MM.1S (cell line): ENCODE measurements at regions not wholly inside any gene's neighbourhood (a gene's known extent, or its start where the extent isn't known, plus 50 kb on each side); places are given as distances from the start of the nearest gene placed in this dataset.
"Not testable (repeated sequence)": the region's sequence is repeated elsewhere in the genome, so short reads cannot be mapped to it uniquely, and the experiment has no call there.

Source experiments
- DNase-seq: peaks from one replicate; pipeline ENCODE4 v3.0.0-alpha.2; 2015
- H2AFZ ChIP-seq: fragments of 300-600 bp; sonication (generic); 2 replicates; pipeline ENCODE4 v1.6.0; 2016; ENCODE audit warnings: antibody characterized with exemption, low read length
- H3F3A ChIP-seq: fragments of 300-600 bp; sonication (generic); 2 replicates; pipeline ENCODE4 v1.6.1; 2016; ENCODE audit warnings: mild to moderate bottlenecking, antibody characterized with exemption, low read length, moderate library complexity, mixed read lengths; ENCODE audit not compliant: insufficient read depth
- H3K27ac ChIP-seq: fragments of 300-600 bp; sonication (generic); 2 replicates; pipeline ENCODE4 v1.5.1; 2016; ENCODE audit warnings: mild to moderate bottlenecking, low read length
- H3K27me3 ChIP-seq: fragments of 300-600 bp; sonication (generic); replicated peaks from 2 replicates; pipeline ENCODE4 v1.6.0; 2016; ENCODE audit warnings: low read length; ENCODE audit not compliant: insufficient read depth
- H3K36me3 ChIP-seq: fragments of 300-600 bp; sonication (generic); replicated peaks from 2 replicates; pipeline ENCODE4 v1.6.1; 2016; ENCODE audit warnings: mild to moderate bottlenecking, low read length, mixed read lengths; ENCODE audit not compliant: insufficient read depth
- H3K4me1 ChIP-seq: fragments of 300-600 bp; sonication (generic); 2 replicates; pipeline ENCODE4 v1.6.1; 2016; ENCODE audit warnings: low read length, mixed read lengths
- H3K4me2 ChIP-seq: fragments of 300-600 bp; sonication (generic); 2 replicates; pipeline ENCODE4 v1.6.0; 2016; ENCODE audit warnings: low read depth, low read length
- H3K4me3 ChIP-seq: fragments of 300-600 bp; sonication (generic); 2 replicates; pipeline ENCODE4 v1.5.1; 2016; ENCODE audit warnings: low read length, mixed read lengths
- H3K79me2 ChIP-seq: fragments of 300-600 bp; sonication (generic); 2 replicates; pipeline ENCODE4 v1.6.1; 2016; ENCODE audit warnings: mixed run types, low read length, mixed read lengths
- H3K9ac ChIP-seq: fragments of 300-600 bp; sonication (generic); 2 replicates; pipeline ENCODE4 v1.6.1; 2016; ENCODE audit warnings: low read length, mixed read lengths
- H3K9me2 ChIP-seq: fragments of 300-600 bp; sonication (generic); replicated peaks from 2 replicates; pipeline ENCODE4 v1.6.1; 2016; ENCODE audit warnings: mild to moderate bottlenecking, low read length, mixed read lengths; ENCODE audit not compliant: insufficient read depth
- H3K9me3 ChIP-seq: fragments of 300-600 bp; sonication (generic); replicated peaks from 2 replicates; pipeline ENCODE4 v1.6.1; 2016; ENCODE audit warnings: mild to moderate bottlenecking, low read length, mixed read lengths; ENCODE audit not compliant: insufficient read depth
- H4K20me1 ChIP-seq: fragments of 300-600 bp; sonication (generic); 2 replicates; pipeline ENCODE4 v1.6.1; 2016; ENCODE audit warnings: mild to moderate bottlenecking, low read length, moderate library complexity, mixed read lengths; ENCODE audit not compliant: insufficient read depth
- EZH2 ChIP-seq: fragments of 300-600 bp; sonication (generic); optimal IDR thresholded peaks from 2 replicates; pipeline ENCODE3; 2017; ENCODE audit warnings: low read depth, mild to moderate bottlenecking, antibody characterized with exemption, low read length, mixed read lengths
- EZH2phosphoT487 ChIP-seq: fragments of 300-600 bp; sonication (generic); IDR thresholded peaks from 2 replicates; pipeline ENCODE4 v1.6.1; 2018; ENCODE audit warnings: antibody characterized with exemption, low read length
- TF ChIP-seq, protein P1 (sequence below): fragments of 300-600 bp; sonication (generic); IDR thresholded peaks from 2 replicates; pipeline ENCODE4 v1.5.1; 2016; ENCODE audit warnings: antibody characterized with exemption, low read length, mixed read lengths

DNA sequence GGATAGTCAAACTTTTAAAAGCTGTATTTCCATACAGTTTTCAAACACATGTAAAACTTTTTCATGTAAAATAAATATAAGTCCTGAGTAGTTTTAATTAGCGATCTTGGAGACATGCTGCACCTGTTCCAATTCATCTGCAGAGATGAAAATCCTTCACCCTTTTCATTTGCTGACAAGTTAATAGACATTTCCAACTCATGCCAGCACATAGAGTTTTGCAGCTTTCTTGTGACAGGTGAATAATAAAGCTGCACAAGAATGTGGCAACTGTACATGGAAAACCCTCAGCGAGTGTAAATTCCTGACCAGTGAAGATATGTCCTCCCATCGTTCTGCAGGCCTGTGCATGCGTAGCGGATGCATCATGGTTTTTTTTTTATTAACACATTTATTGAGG is 771.4 kb downstream of the TDRD15 start:
- H3K9ac ChIP-seq, result no peak overlapping the region
- no peak overlapping the region for H3K27ac ChIP-seq
- no peaks in the 10 kb centered on the region for H3K79me2 ChIP-seq
- no peak for DNase-seq
- no peaks in the 10 kb centered on the region for H3K27me3 ChIP-seq
- H3F3A ChIP-seq, result no peaks in the 10 kb centered on the region
- no peaks in the 10 kb centered on the region for H3K36me3 ChIP-seq
- no peak overlapping the region for H3K4me2 ChIP-seq
- no peak overlapping the region for H3K4me3 ChIP-seq
- H2AFZ ChIP-seq, result no peak overlapping the region
- no peaks in the 10 kb centered on the region for H3K9me2 ChIP-seq
- no peaks in the 10 kb centered on the region for H3K4me1 ChIP-seq
- H4K20me1 ChIP-seq, result no peaks in the 10 kb centered on the region
- H3K9me3 ChIP-seq, result no peaks in the 10 kb centered on the region
- TF ChIP-seq, protein P1, sequence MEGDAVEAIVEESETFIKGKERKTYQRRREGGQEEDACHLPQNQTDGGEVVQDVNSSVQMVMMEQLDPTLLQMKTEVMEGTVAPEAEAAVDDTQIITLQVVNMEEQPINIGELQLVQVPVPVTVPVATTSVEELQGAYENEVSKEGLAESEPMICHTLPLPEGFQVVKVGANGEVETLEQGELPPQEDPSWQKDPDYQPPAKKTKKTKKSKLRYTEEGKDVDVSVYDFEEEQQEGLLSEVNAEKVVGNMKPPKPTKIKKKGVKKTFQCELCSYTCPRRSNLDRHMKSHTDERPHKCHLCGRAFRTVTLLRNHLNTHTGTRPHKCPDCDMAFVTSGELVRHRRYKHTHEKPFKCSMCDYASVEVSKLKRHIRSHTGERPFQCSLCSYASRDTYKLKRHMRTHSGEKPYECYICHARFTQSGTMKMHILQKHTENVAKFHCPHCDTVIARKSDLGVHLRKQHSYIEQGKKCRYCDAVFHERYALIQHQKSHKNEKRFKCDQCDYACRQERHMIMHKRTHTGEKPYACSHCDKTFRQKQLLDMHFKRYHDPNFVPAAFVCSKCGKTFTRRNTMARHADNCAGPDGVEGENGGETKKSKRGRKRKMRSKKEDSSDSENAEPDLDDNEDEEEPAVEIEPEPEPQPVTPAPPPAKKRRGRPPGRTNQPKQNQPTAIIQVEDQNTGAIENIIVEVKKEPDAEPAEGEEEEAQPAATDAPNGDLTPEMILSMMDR, result no peak
- TF ChIP-seq EZH2phosphoT487 (no peak), EZH2 (no peak)

DNA sequence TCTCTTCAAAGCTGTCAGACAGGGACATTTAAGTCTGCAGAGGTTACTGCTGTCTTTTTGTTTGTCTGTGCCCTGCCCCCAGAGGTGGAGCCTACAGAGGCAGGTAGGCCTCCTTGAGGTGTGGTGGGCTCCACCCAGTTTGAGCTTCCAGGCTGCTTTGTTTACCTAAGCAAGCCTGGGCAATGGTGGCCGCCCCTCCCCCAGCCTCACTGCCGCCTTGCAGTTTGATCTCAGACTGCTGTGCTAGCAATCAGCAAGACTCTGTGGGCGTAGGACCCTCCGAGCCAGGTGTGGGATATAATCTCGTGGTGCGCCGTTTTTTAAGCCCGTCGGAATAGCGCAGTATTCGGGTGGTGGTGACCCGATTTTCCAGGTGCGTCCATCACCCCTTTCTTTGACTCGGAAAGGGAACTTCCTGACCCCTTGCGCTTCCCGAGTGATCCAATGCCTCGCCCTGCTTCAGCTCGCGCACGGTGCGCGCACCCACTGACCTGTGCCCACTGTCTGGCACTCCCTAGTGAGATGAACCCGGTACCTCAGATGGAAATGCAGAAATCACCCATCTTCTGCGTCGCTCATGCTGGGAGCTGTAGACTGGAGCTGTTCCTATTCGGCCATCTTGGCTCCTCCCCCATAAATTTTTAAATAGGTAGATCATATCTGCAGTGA is 785.1 kb downstream of the TDRD15 start:
- H3K9me2 ChIP-seq, H3K9ac ChIP-seq, H3K27me3 ChIP-seq, H3F3A ChIP-seq, H3K36me3 ChIP-seq, H3K27ac ChIP-seq, H3K4me3 ChIP-seq, H3K79me2 ChIP-seq, H4K20me1 ChIP-seq, H3K4me2 ChIP-seq, H2AFZ ChIP-seq, DNase-seq, H3K9me3 ChIP-seq, H3K4me1 ChIP-seq: not testable (repeated sequence)

DNA sequence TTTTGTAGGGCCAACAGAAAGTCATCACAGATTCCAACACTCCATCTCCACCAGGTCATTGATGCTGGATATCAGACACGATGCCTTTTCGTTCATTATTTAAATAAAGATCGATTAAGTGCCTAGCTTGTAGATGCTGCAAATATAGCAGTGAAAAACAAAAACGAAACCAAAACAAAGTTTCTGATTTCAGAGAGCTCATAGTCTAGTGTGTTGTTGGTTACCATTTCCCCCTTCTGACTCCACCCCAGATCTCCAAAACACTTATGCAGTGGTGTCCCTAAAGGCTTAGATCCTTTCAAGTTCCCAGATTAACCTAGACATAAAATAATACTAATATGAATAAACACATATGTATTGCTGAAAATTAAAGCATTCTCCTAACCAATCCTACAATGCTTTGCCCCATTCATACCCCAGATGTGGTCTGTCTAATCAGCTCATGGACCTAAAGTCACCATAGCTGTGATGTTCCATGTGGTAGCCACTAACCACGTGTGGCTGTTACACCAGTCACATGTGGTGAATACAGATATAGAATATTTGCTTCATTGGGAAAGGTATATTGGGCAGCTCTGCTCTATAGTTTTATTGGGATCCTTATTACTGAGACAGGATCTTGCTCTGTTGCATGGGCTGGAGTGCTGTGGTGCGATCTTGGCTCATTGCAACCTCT is 787.2 kb downstream of the TDRD15 start:
- Histone ChIP-seq H3K9me3 (no peaks in the 10 kb centered on the region), H3K4me3 (peak overlapping the region; percentile 63), H3K9ac (peak overlapping the region; percentile 32; the same call in 1 of the 2 replicates), H3K79me2 (no peaks in the 10 kb centered on the region), H3K4me1 (peaks cover 7% of the 10 kb centered on the region), H3K9me2 (no peaks in the 10 kb centered on the region), H3K27me3 (no peaks in the 10 kb centered on the region), H3F3A (0 out of 2 replicates have a peak, but pooled peaks cover 4% of the 10 kb centered on the region), H2AFZ (peak overlapping the region; percentile 90), H3K36me3 (no peaks in the 10 kb centered on the region), H3K27ac (peak overlapping the region; percentile 26; the same call in 1 of the 2 replicates), H3K4me2 (peak overlapping the region; percentile 83), H4K20me1 (no peaks in the 10 kb centered on the region)
- TF ChIP-seq, protein P1, result no peak
- no peak for TF ChIP-seq EZH2
- TF ChIP-seq EZH2phosphoT487, result no peak
- DNase-seq, result peak; percentile 75

DNA sequence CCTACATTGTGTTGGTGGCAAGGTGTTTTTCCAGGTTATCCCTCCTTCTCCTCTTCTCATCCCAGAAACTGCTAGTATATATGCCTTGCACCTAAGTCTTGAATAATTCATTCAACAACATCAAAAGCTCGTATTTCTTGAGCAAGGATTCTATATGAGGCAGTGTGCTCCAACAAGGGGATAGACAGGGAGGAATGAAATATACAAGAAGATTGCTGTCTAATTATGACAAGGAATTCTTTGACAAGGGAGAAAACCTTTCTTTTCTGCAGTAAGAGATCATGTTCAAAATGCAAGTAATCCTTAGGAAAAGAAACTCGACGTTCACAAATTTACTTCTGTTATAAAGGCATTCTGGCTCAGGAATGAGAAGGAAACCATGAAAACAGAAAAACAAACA is 788.6 kb downstream of the TDRD15 start:
- Histone ChIP-seq H3K36me3 (no peaks in the 10 kb centered on the region), H3K27me3 (no peaks in the 10 kb centered on the region), H2AFZ (no peak overlapping the region), H3F3A (0 out of 2 replicates have a peak, but pooled peaks cover 4% of the 10 kb centered on the region), H3K9me2 (no peaks in the 10 kb centered on the region), H3K9me3 (no peaks in the 10 kb centered on the region), H3K4me3 (no peak overlapping the region), H3K79me2 (no peaks in the 10 kb centered on the region), H3K27ac (no peak overlapping the region), H3K4me2 (no peak overlapping the region), H4K20me1 (no peaks in the 10 kb centered on the region), H3K4me1 (peaks cover 7% of the 10 kb centered on the region), H3K9ac (no peak overlapping the region)
- TF ChIP-seq EZH2phosphoT487 (no peak), EZH2 (no peak)
- TF ChIP-seq, protein P1, result no peak
- no peak for DNase-seq
